Panc1 (cell line): ENCODE measurements at regions not wholly inside any gene's neighbourhood (a gene's known extent, or its start where the extent isn't known, plus 50 kb on each side); places are given as distances from the start of the nearest gene placed in this dataset.

Experiments
- ATAC-seq: fragments of 200-7000 bp; cut with Tn5 transposase; 2 replicates; pipeline ENCODE4 v1.9.1; 2020; ENCODE audit warnings: mild to moderate bottlenecking, moderate library complexity
- BruUV-seq: library from RNA; stranded (reverse); fragments of 400-500 nt; replicated peaks from 2 replicates; lab custom pipeline; 2021; lab: Mats Ljungman, UMichigan
- CTCF ChIA-PET: fragments of 300-600 bp; sonication (Branson Sonifier 250); formaldehyde crosslinking; loops from one replicate; lab custom pipeline; 2022; ENCODE audit warnings: antibody characterized with exemption; lab: Charles Lee
- POLR2A ChIA-PET: fragments of 300-600 bp; sonication (Branson Sonifier 250); formaldehyde crosslinking; loops from one replicate; lab custom pipeline; 2022; ENCODE audit warnings: antibody characterized with exemption; lab: Charles Lee
- DNase-seq: peaks from one replicate; pipeline ENCODE4 v3.0.0-alpha.2; 2010; ENCODE audit warnings: low read depth, low spot score
- H3K27ac ChIP-seq: 2 replicates; pipeline ENCODE4 v1.5.1; 2011; ENCODE audit warnings: mild to moderate bottlenecking, low read length, inconsistent platforms
- H3K27me3 ChIP-seq: fragments of 200-500 bp; sonication (Bioruptor generic); 2 replicates; pipeline ENCODE4 v1.6.0; 2014; ENCODE audit warnings: low read length, inconsistent platforms; ENCODE audit not compliant: control insufficient read depth, insufficient read depth
- H3K36me3 ChIP-seq: fragments of 200-500 bp; sonication (Bioruptor generic); 2 replicates; pipeline ENCODE4 v1.5.1; 2014; ENCODE audit warnings: inconsistent platforms, mild to moderate bottlenecking, low read length, moderate library complexity; ENCODE audit not compliant: control insufficient read depth, insufficient read depth
- H3K4me1 ChIP-seq: 2 replicates; pipeline ENCODE4 v1.5.1; 2011; ENCODE audit warnings: inconsistent platforms, mild to moderate bottlenecking, low read length, moderate library complexity; ENCODE audit not compliant: control insufficient read depth, insufficient read depth
- H3K4me3 ChIP-seq, 2 experiments: 2 replicates each; pipeline ENCODE4 v1.5.1; 2011 to 2012; ENCODE audit warnings: low read depth in 2 of 2, low read length in 2 of 2, mild to moderate bottlenecking in 2 of 2, inconsistent platforms in 1 of 2, moderate library complexity in 1 of 2
- H3K9me3 ChIP-seq: fragments of 200-500 bp; sonication (Bioruptor generic); 2 replicates; pipeline ENCODE4 v1.5.1; 2014; ENCODE audit warnings: low read depth, mild to moderate bottlenecking, inconsistent platforms, low read length, moderate library complexity; ENCODE audit not compliant: control insufficient read depth, insufficient read depth
- POLR2AphosphoS5 ChIP-seq: IDR thresholded peaks from 2 replicates; pipeline ENCODE4 v1.6.1; 2012; ENCODE audit warnings: mild to moderate bottlenecking, low read depth, low read length, moderate library complexity
- SIN3A ChIP-seq: IDR thresholded peaks from 2 replicates; pipeline ENCODE4 v1.6.1; 2012; ENCODE audit warnings: low read depth, mild to moderate bottlenecking, low read length, moderate library complexity, borderline replicate concordance; ENCODE audit not compliant: insufficient read depth
- TCF7L2 ChIP-seq: IDR thresholded peaks from 2 replicates; pipeline ENCODE4 v1.6.1; 2011; ENCODE audit warnings: mild to moderate bottlenecking, low read depth, low read length, inconsistent platforms
- in situ Hi-C: cut with HindIII; loops from 2 replicates; pipeline ENCODE4 v1.10.0; 2016; ENCODE audit warnings: low sequenced_read_pairs, low pct_unique_long_range_greater_than_20kb
- intact Hi-C: fragments of 100-400 bp; cut with micrococcal nuclease; formaldehyde crosslinking; loops from one replicate; pipeline ENCODE4 v1.10.0; 2022; ENCODE audit not compliant: unreplicated experiment
- TF ChIP-seq, protein P1 (sequence below): fragments of 450-650 bp; IDR thresholded peaks from 2 replicates; pipeline ENCODE4 v1.5.1; 2017; ENCODE audit warnings: mild to moderate bottlenecking
- TF ChIP-seq, protein P2 (sequence below), 2 experiments: IDR thresholded peaks; 2 replicates each; pipeline ENCODE4 v1.6.1; 2011 to 2012; ENCODE audit warnings: low read depth in 2 of 2, control low read depth in 1 of 2, low read length in 1 of 2, mild to moderate bottlenecking in 1 of 2, moderate library complexity in 1 of 2; ENCODE audit not compliant: insufficient read depth in 1 of 2

DNA sequence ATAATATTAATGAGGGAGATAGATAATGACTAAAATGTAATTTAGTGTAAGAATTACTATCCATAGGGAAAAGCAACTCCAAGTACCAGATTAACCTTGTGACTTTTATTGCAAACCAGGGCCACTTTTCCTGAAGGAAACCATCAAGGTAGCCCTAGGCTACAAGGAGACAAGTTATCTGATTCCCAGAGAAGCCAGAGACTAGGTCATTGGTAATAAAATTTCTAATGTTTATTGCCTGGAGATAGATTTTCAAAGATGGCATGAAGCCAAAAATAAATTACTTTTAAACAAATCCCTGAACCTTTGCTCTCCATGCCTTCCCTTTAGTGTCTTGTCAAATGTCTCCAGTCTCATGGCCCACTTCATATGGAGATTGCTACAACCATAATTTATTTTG, 610.1 kb upstream of the SLC10A2 start:
- ATAC-seq = no peak
- no TSS peak for BruUV-seq
- intact Hi-C loops = no loop called here
- TF ChIP-seq SIN3A = no peak
- TF ChIP-seq, protein P1, sequence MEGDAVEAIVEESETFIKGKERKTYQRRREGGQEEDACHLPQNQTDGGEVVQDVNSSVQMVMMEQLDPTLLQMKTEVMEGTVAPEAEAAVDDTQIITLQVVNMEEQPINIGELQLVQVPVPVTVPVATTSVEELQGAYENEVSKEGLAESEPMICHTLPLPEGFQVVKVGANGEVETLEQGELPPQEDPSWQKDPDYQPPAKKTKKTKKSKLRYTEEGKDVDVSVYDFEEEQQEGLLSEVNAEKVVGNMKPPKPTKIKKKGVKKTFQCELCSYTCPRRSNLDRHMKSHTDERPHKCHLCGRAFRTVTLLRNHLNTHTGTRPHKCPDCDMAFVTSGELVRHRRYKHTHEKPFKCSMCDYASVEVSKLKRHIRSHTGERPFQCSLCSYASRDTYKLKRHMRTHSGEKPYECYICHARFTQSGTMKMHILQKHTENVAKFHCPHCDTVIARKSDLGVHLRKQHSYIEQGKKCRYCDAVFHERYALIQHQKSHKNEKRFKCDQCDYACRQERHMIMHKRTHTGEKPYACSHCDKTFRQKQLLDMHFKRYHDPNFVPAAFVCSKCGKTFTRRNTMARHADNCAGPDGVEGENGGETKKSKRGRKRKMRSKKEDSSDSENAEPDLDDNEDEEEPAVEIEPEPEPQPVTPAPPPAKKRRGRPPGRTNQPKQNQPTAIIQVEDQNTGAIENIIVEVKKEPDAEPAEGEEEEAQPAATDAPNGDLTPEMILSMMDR = no peak
- TF ChIP-seq POLR2AphosphoS5 = no peak
- TF ChIP-seq, protein P2, sequence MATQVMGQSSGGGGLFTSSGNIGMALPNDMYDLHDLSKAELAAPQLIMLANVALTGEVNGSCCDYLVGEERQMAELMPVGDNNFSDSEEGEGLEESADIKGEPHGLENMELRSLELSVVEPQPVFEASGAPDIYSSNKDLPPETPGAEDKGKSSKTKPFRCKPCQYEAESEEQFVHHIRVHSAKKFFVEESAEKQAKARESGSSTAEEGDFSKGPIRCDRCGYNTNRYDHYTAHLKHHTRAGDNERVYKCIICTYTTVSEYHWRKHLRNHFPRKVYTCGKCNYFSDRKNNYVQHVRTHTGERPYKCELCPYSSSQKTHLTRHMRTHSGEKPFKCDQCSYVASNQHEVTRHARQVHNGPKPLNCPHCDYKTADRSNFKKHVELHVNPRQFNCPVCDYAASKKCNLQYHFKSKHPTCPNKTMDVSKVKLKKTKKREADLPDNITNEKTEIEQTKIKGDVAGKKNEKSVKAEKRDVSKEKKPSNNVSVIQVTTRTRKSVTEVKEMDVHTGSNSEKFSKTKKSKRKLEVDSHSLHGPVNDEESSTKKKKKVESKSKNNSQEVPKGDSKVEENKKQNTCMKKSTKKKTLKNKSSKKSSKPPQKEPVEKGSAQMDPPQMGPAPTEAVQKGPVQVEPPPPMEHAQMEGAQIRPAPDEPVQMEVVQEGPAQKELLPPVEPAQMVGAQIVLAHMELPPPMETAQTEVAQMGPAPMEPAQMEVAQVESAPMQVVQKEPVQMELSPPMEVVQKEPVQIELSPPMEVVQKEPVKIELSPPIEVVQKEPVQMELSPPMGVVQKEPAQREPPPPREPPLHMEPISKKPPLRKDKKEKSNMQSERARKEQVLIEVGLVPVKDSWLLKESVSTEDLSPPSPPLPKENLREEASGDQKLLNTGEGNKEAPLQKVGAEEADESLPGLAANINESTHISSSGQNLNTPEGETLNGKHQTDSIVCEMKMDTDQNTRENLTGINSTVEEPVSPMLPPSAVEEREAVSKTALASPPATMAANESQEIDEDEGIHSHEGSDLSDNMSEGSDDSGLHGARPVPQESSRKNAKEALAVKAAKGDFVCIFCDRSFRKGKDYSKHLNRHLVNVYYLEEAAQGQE (IDR thresholded peaks at IDR 0.05; ENCODE audit: insufficient read depth in 1 of 2, low read depth in 2 of 2, low read length in 1 of 2) = no peak
- Histone ChIP-seq H3K9me3 (no peaks in the 10 kb centered on the region), H3K4me3 (no peak overlapping the region), H3K36me3 (no peaks in the 10 kb centered on the region), H3K4me1 (no peaks in the 10 kb centered on the region), H3K27me3 (no peaks in the 10 kb centered on the region), H3K27ac (no peak overlapping the region)
- ChIA-PET POLR2A (no interaction called here), CTCF (no interaction called here)
- in situ Hi-C loops = no loop called here
- DNase-seq = no peak

DNA sequence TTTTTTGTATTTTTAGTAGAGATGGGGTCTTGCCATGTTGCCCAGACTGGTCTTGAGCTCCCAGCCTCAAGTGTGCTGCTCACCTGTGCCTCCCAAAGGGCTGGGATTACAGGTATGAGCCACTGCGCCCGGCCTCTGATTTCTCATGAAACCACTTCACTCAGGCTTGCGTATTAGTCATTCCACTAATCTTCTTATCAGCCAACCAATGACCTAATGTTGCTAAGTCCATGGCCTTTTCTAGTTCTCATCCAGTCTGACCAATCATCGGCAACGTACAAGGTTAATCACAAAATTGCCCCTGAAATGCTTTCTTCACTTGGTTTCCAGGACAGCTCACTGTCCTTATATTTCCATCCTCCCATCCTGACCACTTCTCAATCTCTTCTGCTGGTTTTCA, 605.3 kb upstream of the SLC10A2 start:
- DNase-seq = no peak
- no peaks in the 10 kb centered on the region for H3K27me3 ChIP-seq
- no peak for ATAC-seq
- intact Hi-C loops (no loop called here), in situ Hi-C loops (no loop called here)
- H3K4me3 ChIP-seq = no peak overlapping the region
- POLR2A ChIA-PET = no interaction called here
- H3K36me3 ChIP-seq = no peaks in the 10 kb centered on the region
- no peak for TF ChIP-seq SIN3A
- no peak for TF ChIP-seq TCF7L2
- H3K9me3 ChIP-seq = no peaks in the 10 kb centered on the region
- no peak overlapping the region for H3K27ac ChIP-seq
- no peaks in the 10 kb centered on the region for H3K4me1 ChIP-seq
- CTCF ChIA-PET = no interaction called here
- BruUV-seq = no TSS peak

DNA sequence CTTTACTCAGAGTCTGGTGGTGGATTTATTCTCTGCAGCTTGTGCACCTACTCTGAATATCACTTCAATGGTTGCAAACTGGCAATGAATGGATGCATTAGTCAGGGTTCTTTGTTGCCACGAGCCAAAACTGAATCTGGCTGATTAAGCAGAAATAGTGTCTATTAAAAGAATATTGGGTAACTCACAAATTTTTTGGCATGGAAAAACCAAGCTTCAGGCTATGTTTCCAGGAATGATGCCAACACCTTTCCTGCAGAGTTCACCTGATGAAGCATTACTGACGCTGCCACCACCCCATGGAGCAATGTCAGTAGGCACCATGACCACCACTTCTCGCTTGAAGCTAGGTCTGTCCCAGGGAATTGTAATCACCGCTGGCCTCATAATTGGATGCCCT, 597.8 kb upstream of the SLC10A2 start:
- CTCF ChIA-PET = no interaction called here
- ATAC-seq (no peak), DNase-seq (no peak)
- intact Hi-C loops (no loop called here), in situ Hi-C loops (no loop called here)
- Histone ChIP-seq H3K36me3 (no peaks in the 10 kb centered on the region), H3K27ac (no peak overlapping the region), H3K9me3 (no peaks in the 10 kb centered on the region), H3K4me3 (no peak overlapping the region), H3K27me3 (no peaks in the 10 kb centered on the region), H3K4me1 (no peaks in the 10 kb centered on the region)
- POLR2A ChIA-PET = no interaction called here
- BruUV-seq = no TSS peak
- TF ChIP-seq POLR2AphosphoS5 = no peak
- TF ChIP-seq, protein P2 (IDR thresholded peaks at IDR 0.05; ENCODE audit: insufficient read depth in 1 of 2, low read depth in 2 of 2, low read length in 1 of 2) = no peak
- no peak for TF ChIP-seq SIN3A
- TF ChIP-seq TCF7L2 = no peak
- TF ChIP-seq, protein P1 = no peak
